SK-N-SH (cell line): ENCODE measurements at regions not wholly inside any gene's neighbourhood (a gene's known extent, or its start where the extent isn't known, plus 50 kb on each side); places are given as distances from the start of the nearest gene placed in this dataset.

Source experiments
- CHD2 ChIP-seq: fragments of 150-350 bp; IDR thresholded peaks from 2 replicates; pipeline ENCODE4 v1.6.1; 2018; ENCODE audit warnings: low read length; ENCODE audit not compliant: partially characterized antibody
- CTCF ChIP-seq: fragments of 200-600 bp; sonication (generic); IDR thresholded peaks from 2 replicates; pipeline ENCODE4 v1.6.1; 2017; ENCODE audit warnings: antibody characterized with exemption, mild to moderate bottlenecking, moderate library complexity
- REST ChIP-seq: IDR thresholded peaks from 2 replicates; pipeline ENCODE4 v1.6.1; 2012; ENCODE audit warnings: mild to moderate bottlenecking, low read depth, low read length, moderate library complexity
- YY1 ChIP-seq: IDR thresholded peaks from 2 replicates; pipeline ENCODE4 v1.4.0; 2012; ENCODE audit warnings: low read depth, mild to moderate bottlenecking

DNA sequence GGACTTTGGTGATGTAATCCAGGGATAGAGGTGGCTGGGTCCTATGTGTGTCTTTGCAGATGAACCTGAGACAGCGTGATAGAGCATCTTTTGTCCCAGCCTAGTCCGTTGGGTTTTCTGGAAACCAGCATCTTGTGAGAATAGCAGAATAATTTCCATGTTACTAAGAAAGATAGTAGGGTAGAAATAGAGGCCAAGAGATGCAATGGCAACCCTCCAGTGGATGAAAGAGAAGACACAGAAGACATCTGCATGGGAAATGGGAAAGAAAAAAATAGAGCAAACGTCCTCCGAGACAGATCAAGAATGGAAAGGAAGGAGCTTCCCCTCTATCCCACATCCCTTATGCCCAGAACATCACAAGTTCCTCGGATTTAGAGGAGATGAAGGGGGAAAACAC, 409.3 kb upstream of the TMEM132C start:
- TF ChIP-seq REST (no peak), CTCF (no peak), CHD2 (no peak), YY1 (no peak)
